ENCODE measurements at regions not wholly inside any gene's neighbourhood (a gene's known extent, or its start where the extent isn't known, plus 50 kb on each side); places are given as distances from the start of the nearest gene placed in this dataset.

DNA sequence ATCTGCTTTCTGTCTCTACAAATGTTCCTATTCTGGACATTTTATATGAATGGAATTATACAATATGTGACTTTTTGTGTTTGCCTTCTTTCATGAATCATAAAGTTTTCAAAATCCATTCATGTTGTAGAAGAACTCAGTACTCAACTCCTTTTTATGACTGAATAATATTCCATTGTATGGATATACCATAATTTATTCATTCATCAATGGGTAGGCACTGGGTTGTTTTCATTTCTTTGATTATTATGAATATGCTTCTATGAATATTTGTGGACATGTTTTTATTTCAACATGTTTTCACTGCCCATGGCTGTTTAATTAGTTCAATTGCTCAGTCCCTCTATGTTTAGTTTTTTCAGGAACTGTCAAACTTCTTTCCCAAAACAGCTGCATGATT is 76.5 kb upstream of the GTSF1L start:
- no peak for DNase-seq (ENCODE audit: low spot score)

DNA sequence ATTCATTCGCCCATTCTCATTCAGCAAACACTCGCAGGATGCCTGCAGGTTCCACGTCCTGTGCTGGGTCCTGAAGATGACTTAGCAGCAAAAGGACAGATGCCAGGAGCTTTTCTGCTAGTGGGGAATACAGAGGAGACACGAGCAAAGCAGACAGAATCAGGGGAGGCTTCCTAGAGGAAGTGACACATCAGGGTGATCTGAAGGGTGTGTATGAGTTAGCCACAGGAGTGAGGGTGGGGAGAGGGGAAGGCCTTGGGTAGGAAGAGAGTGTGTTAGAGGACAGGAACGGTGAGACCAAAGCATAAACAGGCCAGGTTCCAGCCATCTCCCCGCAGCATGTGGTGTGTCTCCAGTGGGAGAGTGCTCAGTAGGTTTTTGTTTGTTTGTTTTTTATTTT is 73.4 kb upstream of the GTSF1L start:
- DNase-seq (ENCODE audit: low spot score): no peak

DNA sequence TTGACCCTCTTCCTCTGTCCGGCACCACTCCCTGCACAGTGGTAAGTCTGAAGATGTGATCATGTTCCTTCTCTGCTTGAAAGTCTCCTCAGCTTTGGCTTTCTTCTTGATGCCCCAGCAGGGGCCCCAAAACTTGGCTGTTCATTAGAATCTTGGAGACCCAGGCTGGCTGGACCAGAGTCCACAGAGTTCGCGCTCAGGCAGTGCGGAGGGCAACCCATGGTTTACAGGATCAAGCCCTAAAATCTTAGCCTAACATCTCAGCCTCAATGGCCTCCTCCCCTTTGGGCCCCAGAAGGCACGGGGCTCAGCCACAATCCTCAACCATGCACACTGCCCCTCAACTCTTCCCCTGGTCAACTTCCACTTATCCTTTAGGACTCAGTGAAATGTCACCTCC is 72.9 kb upstream of the GTSF1L start:
- no peak for DNase-seq (ENCODE audit: low spot score)

DNA sequence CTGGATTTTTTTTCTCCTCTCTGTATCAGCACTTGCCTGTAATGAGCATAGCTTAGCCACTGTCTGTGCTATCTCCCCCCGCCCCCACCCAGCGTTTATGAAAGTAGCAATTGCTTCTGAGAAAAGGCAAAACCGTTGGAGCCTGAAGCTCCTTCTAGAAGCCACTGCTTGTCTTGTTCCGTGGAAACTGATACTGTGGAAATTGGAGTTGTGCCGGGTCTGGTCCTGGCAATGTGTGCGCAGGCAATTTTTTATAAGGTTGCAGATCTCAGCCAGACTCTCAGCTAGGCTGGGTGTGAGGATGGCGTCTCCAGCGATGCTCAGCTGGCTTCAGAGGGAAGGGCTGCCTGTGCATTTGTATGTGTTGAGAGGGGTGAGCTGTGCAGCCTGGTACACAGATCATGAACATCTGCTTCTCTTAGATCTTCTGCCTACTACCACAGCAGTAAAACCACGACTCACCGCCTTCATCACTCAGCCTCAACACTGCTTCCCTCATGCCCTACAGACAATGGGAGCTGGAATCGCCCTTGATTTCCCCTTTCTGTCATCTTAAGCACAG is 72.4 kb upstream of the GTSF1L start:
- no peak for DNase-seq (ENCODE audit: low spot score)

DNA sequence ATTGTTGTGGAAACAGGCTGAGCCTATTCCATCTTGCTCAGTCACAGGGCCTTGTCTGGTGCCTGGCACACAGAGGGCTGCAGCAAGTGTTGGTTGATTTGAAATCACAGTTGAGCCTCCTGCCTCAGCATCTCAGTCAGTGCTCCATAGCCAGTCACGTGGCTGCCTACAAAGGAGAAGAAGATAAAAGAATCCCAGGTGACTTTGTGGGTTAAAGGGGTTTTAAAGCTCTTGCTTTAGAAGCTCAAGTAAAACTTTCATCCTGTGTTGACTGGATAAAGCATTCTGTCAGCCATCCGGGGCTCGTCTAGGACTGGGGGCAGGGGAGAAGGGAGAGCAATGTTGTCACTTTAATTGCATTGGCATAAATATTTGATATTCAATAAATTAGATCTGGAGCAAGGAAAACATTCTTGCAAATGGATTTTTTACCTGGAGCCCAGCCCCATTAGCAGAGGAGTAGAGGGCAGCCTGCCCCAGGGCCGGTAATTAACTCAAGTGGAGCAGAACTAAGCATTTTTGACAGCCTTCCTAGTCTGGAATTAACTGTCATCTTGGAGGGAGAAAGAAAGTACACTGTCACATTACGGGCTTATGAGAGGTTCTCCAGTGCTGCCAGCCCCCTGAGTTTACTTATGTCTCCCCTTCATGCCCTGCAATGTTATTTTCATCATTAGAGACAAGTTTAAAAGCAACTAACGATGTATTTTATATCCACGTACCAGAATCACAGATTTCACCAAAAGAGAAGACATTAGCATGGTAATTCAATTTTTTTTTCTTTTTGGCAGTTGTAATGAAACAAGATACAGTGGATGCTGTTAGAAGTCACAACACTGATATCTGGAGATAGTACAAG is 71.7 kb upstream of the GTSF1L start:
- no peak for DNase-seq (ENCODE audit: low spot score)

DNA sequence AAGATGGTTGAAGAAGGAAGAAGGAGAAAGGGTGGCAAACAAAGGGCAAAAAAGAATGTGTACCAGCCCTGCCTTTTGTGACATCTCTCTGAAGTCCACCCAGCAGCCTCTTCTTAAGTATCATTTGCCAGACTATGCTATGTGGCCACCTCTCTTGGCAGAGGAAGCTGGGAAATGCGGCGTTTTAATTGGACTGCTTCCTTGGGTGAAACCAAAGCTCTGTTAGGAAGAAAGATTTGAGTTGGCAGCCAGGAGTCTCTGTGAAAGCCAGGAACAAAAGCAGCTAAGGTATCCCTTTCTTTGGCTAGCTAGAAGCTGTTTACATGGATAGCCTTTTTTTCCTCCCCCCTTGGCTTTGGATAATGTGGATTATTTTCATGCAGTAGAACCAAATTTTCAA is 67.5 kb upstream of the GTSF1L start:
- DNase-seq (ENCODE audit: low spot score): no peak

DNA sequence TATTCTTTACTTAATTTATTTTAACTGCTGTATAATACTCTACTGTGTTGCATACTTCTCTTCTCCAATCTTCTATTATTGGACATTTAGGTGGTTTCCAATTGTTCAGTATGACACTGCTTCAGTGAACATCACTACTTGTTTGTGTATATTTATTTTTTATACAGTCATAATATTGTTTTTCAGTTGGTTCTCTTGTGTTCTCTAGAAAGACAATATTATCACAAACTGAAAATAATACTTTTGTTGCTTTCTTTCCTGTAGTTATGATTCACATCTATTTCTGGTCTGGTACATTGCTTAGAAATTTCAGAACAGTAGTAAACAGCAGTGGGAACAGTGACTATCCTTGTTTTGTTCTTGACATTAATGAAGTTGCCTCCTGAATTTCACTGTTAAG is 62.8 kb upstream of the GTSF1L start:
- no peak for DNase-seq (ENCODE audit: low spot score)

DNA sequence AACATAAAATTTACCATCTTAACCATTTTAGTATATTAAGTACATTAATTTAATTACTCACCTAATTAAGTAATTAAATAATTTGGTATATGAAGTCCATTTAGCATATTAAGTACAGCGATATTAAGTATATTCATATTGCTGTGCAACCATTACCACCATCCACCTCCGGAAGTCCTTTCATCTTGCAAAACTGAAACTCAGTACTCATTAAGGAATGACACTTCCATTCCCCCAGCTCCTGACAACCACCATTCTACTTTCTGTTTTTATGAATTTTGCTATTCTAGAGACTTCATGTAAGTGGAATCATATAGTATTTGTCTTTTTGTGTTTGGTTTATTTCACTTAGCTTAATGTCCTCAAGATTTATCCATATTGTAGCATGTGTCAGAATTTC is 61.1 kb upstream of the GTSF1L start:
- no peak for DNase-seq (ENCODE audit: low spot score)

DNA sequence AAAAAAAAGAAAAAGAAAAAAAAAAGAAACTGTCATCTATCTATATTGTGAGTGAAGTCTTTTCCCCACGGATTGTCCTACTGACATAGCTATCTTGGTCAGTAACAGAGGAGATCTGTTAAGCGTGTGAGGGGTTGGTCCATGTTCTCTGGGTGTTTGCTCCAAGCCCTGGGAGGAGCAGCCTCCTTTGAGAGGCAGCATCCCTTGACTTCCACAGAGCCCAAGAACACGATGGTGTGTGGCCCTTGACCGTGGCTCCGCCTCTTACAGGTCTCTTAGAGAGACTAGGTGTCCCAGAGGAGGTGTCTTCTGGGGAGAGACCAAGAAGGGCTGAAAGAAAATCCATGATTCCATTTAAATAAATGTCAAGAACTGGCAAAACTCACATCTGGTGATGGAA is 60.1 kb upstream of the GTSF1L start:
- DNase-seq (ENCODE audit: low spot score): no peak

DNA sequence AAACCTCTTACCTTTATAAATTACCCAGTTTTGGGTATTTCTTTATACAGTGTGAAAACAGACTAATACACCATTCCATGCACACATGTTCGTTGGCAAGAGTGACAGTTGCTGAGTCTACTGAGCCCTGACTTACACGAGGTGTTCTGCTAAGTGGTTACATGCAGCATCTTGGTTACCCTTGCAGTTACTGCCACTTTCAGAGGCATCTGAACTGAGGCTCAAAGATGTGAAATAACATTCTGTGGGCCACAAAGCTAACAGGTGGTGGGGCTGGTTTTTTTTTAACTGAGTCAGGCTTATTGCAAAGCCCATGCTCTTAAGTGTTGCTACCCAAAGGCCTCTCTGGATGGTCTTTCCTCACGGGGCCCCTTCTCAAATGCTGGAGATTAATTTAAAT is 54.4 kb upstream of the GTSF1L start:
- DNase-seq (ENCODE audit: low spot score): no peak

DNA sequence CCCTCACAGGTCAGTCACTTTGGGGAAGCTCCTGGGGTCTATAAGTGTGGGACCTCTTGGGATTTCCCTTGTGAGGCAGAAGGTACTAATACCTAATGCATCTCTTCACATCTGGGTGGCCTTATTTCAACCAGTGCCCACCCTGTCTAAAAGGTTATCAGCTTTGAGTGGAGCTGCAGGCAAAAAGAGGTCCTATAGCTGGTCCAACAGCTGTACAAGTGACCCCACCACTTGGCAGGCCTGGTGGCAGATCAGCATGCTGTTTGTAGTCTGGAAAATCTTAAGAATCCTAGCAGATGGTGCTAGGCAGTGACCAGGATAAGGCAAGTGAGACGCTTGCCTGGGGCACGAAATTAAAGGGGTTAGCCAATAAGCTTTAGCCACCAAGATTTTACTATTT is 51.6 kb upstream of the GTSF1L start:
- DNase-seq (ENCODE audit: low spot score): no peak

DNA sequence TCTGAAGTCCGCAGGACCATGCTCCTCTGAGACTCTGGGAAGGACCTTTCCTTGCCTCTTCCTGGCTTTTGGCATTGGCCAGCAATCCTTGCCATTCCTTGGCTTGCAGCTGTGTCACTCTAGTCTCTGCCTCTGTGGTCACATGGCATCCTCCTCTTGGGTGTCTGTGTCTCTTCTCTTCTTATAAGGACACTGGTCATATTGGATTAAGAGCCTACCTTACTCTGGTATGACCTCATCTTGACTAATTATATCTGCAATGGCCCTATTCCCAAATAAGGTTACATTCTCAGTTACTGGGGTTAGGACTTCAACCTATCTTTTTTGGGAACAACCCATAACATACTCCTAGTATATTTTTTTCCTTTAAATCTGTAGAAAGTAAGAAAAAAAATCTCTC is 49.9 kb upstream of the GTSF1L start:
- no peak for DNase-seq (ENCODE audit: low spot score)
